ENCODE measurements at regions not wholly inside any gene's neighbourhood (a gene's known extent, or its start where the extent isn't known, plus 50 kb on each side); places are given as distances from the start of the nearest gene placed in this dataset.

GRCh38 chr9:29006628-29007027, 1433.3 kb upstream of the C9orf72 start:
- Histone ChIP-seq H3K27ac (ENCODE audit: low read length) (no peak overlapping the region), H3K4me3 (ENCODE audit: low read depth in 2 of 2, low read length in 2 of 2) (no peak overlapping the region), H3K9me3 (ENCODE audit: control insufficient read depth, insufficient read depth, low read depth, low read length) (no peaks in the 10 kb centered on the region), H3K4me1 (ENCODE audit: control insufficient read depth, insufficient read depth, low read length) (no peaks in the 10 kb centered on the region), H3K27me3 (ENCODE audit: control insufficient read depth, insufficient read depth, low read length) (no peaks in the 10 kb centered on the region), H3K36me3 (ENCODE audit: control insufficient read depth, insufficient read depth, low read length) (no peaks in the 10 kb centered on the region)
- intact Hi-C loops (cut with micrococcal nuclease; ENCODE audit: unreplicated experiment), result no loop called here
- DNase-seq (ENCODE audit: low read depth, low spot score), result no peak
- ATAC-seq, result no peak
- TF ChIP-seq POLR2AphosphoS5 (IDR thresholded peaks at IDR 0.05; ENCODE audit: low read depth, low read length), result no peak
- no peak for TF ChIP-seq SIN3A (IDR thresholded peaks at IDR 0.05; ENCODE audit: borderline replicate concordance, insufficient read depth, low read depth, low read length)
- TF ChIP-seq, protein P1, sequence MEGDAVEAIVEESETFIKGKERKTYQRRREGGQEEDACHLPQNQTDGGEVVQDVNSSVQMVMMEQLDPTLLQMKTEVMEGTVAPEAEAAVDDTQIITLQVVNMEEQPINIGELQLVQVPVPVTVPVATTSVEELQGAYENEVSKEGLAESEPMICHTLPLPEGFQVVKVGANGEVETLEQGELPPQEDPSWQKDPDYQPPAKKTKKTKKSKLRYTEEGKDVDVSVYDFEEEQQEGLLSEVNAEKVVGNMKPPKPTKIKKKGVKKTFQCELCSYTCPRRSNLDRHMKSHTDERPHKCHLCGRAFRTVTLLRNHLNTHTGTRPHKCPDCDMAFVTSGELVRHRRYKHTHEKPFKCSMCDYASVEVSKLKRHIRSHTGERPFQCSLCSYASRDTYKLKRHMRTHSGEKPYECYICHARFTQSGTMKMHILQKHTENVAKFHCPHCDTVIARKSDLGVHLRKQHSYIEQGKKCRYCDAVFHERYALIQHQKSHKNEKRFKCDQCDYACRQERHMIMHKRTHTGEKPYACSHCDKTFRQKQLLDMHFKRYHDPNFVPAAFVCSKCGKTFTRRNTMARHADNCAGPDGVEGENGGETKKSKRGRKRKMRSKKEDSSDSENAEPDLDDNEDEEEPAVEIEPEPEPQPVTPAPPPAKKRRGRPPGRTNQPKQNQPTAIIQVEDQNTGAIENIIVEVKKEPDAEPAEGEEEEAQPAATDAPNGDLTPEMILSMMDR (IDR thresholded peaks at IDR 0.05), result no peak
- no peak for TF ChIP-seq TCF7L2 (IDR thresholded peaks at IDR 0.05; ENCODE audit: low read depth, low read length)
- TF ChIP-seq REST (IDR thresholded peaks at IDR 0.05; ENCODE audit: insufficient read depth in 1 of 2, low read depth in 2 of 2, low read length in 1 of 2), result no peak
- in situ Hi-C loops (cut with HindIII; ENCODE audit: low pct_unique_long_range_greater_than_20kb, low sequenced_read_pairs), result no loop called here
- CTCF ChIA-PET, result no interaction called here
- no TSS peak for BruUV-seq (replicated peaks)
- POLR2A ChIA-PET, result no interaction called here

GRCh38 chr9:29012911-29013310, 1439.6 kb upstream of the C9orf72 start:
- no peak for ATAC-seq
- in situ Hi-C loops (cut with HindIII; ENCODE audit: low pct_unique_long_range_greater_than_20kb, low sequenced_read_pairs), result no loop called here
- H3K4me3 ChIP-seq (ENCODE audit: low read depth in 2 of 2, low read length in 2 of 2), result no peak overlapping the region
- H3K27me3 ChIP-seq (ENCODE audit: control insufficient read depth, insufficient read depth, low read length), result no peaks in the 10 kb centered on the region
- BruUV-seq (replicated peaks), result no TSS peak
- DNase-seq (ENCODE audit: low read depth, low spot score), result no peak
- ChIA-PET POLR2A (no interaction called here), CTCF (interaction anchor here (0.9 kb wide), 1 partner anchor 13 kb away, joined by 3 read pairs; no protein-coding TSS in a partner anchor)
- no peak for TF ChIP-seq POLR2AphosphoS5 (IDR thresholded peaks at IDR 0.05; ENCODE audit: low read depth, low read length)
- TF ChIP-seq, protein P1 (IDR thresholded peaks at IDR 0.05), result no peak
- no peak for TF ChIP-seq TCF7L2 (IDR thresholded peaks at IDR 0.05; ENCODE audit: low read depth, low read length)
- TF ChIP-seq SIN3A (IDR thresholded peaks at IDR 0.05; ENCODE audit: borderline replicate concordance, insufficient read depth, low read depth, low read length), result no peak
- TF ChIP-seq REST (IDR thresholded peaks at IDR 0.05; ENCODE audit: insufficient read depth in 1 of 2, low read depth in 2 of 2, low read length in 1 of 2), result no peak
- no peaks in the 10 kb centered on the region for H3K4me1 ChIP-seq (ENCODE audit: control insufficient read depth, insufficient read depth, low read length)
- no peak overlapping the region for H3K27ac ChIP-seq (ENCODE audit: low read length)
- no peaks in the 10 kb centered on the region for H3K36me3 ChIP-seq (ENCODE audit: control insufficient read depth, insufficient read depth, low read length)
- no peaks in the 10 kb centered on the region for H3K9me3 ChIP-seq (ENCODE audit: control insufficient read depth, insufficient read depth, low read depth, low read length)
- intact Hi-C loops (cut with micrococcal nuclease; ENCODE audit: unreplicated experiment), result no loop called here
